GM19239 (cell line): ENCODE measurements at regions not wholly inside any gene's neighbourhood (a gene's known extent, or its start where the extent isn't known, plus 50 kb on each side); places are given as distances from the start of the nearest gene placed in this dataset.

Experiments used
- DNase-seq: peaks from one replicate; pipeline ENCODE4 v3.0.0; 2011; ENCODE audit warnings: low spot score; ENCODE audit not compliant: insufficient read length
- FAIRE-seq: peaks from 2 replicates; lab custom pipeline; 2011; peaks lifted over from hg19 to GRCh38; lab: Jason Lieb, UNC

- no peak for DNase-seq
- no peak for FAIRE-seq
Measured at GRCh38 chr20:19161336-19161735, 51.1 kb upstream of the SLC24A3 start.
